ENCODE measurements at regions not wholly inside any gene's neighbourhood (a gene's known extent, or its start where the extent isn't known, plus 50 kb on each side); places are given as distances from the start of the nearest gene placed in this dataset.

GRCh38 chr13:111017755-111018459, 97.2 kb upstream of the ARHGEF7 start:
- TF ChIP-seq ARNT (IDR thresholded peaks at IDR 0.05) = no peak
- TF ChIP-seq NFRKB (IDR thresholded peaks at IDR 0.05) = no peak
- TF ChIP-seq SUZ12 (IDR thresholded peaks at IDR 0.05) = no peak
- no peak for TF ChIP-seq TARDBP (IDR thresholded peaks at IDR 0.05)
- no peak for TF ChIP-seq PKNOX1 (IDR thresholded peaks at IDR 0.05)
- no peak for TF ChIP-seq ZNF384 (IDR thresholded peaks at IDR 0.05)
- no peak for TF ChIP-seq FOXM1 (IDR thresholded peaks at IDR 0.05; ENCODE audit: borderline replicate concordance)
- no peak for TF ChIP-seq HDGF (IDR thresholded peaks at IDR 0.05; ENCODE audit: borderline replicate concordance)
- no peak for TF ChIP-seq BHLHE40 (IDR thresholded peaks at IDR 0.05; ENCODE audit: borderline replicate concordance)
- TF ChIP-seq FOXK2 (IDR thresholded peaks at IDR 0.05) = no peak
- no peak for TF ChIP-seq ELF4 (IDR thresholded peaks at IDR 0.05)
- no peak for TF ChIP-seq CTBP1 (IDR thresholded peaks at IDR 0.05; ENCODE audit: borderline replicate concordance)
- no peak for TF ChIP-seq L3MBTL2 (conservative IDR thresholded peaks at IDR 0.05)

Measured in HEK293T (cell line).